ENCODE measurements at regions not wholly inside any gene's neighbourhood (a gene's known extent, or its start where the extent isn't known, plus 50 kb on each side); places are given as distances from the start of the nearest gene placed in this dataset.

DNA sequence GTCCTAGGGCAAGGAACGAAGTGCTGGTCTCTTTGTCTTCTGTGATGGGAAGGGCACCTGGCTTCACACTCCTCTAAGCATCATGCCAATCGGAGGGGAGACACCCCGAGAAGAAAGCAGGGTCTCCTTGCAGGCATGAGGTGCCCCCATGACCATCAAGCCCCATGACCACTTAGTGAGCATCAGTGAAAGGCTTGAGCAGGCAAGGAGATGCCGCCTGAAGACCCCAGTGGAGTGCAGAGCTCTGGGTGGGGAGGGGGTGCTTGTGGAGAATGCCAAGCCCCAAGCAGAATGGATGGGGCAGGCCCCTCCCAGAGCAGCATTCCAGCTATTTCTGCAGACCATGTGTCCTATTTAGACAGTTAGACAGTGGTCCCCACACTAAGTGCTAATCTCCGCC lies 232.7 kb upstream of the TNRC6C start:
- Histone ChIP-seq H3K36me3 (ENCODE audit: control insufficient read depth, insufficient read depth, low read length) (no peaks in the 10 kb centered on the region), H3K4me1 (ENCODE audit: control insufficient read depth, insufficient read depth, low read length) (0 out of 2 replicates have a peak, but pooled peaks cover 2% of the 10 kb centered on the region), H3K27me3 (ENCODE audit: control insufficient read depth, insufficient read depth, low read length) (no peaks in the 10 kb centered on the region), H3K4me3 (ENCODE audit: low read length) (no peak overlapping the region), H3K27ac (ENCODE audit: low read length) (no peak overlapping the region), H3K9me3 (ENCODE audit: control insufficient read depth, insufficient read depth, low read length) (no peaks in the 10 kb centered on the region)
- DNase-seq (ENCODE audit: low read depth, low spot score): no peak
- no CpG with 5 or more reads among the region's 5 CpGs for WGBS (ENCODE audit: insufficient coverage, insufficient read length)

DNA sequence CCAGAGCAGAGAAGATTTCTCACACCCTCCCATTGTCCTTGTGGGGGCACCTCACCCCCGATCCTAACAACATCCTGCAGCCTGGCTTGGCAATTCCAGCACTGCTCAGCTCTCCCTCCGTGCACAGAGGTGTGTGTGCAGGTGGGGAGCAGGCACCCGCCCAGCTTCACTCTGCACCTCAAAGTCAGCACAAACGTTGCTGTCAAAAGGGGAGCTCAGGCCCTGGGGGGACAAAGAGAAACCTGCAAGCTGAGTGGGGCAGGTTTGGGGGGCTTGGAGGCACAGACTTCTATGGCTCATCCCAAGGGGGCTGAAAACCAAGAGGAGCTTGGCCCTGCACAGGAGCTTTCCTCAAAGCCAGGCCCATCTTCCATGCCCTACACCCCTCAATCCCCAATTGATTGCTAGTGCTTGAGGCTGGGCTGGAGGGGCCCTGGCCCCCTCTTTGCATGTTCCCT lies 231.9 kb upstream of the TNRC6C start:
- DNase-seq (ENCODE audit: low read depth, low spot score): no peak
- 0 out of 2 replicates have a peak, but pooled peaks cover 2% of the 10 kb centered on the region for H3K4me1 ChIP-seq (ENCODE audit: control insufficient read depth, insufficient read depth, low read length)
- H3K4me3 ChIP-seq (ENCODE audit: low read length): no peak overlapping the region
- H3K27me3 ChIP-seq (ENCODE audit: control insufficient read depth, insufficient read depth, low read length): no peaks in the 10 kb centered on the region
- H3K27ac ChIP-seq (ENCODE audit: low read length): no peak overlapping the region
- no peaks in the 10 kb centered on the region for H3K9me3 ChIP-seq (ENCODE audit: control insufficient read depth, insufficient read depth, low read length)
- no CpG with 5 or more reads among the region's 4 CpGs for WGBS (ENCODE audit: insufficient coverage, insufficient read length)
- no peaks in the 10 kb centered on the region for H3K36me3 ChIP-seq (ENCODE audit: control insufficient read depth, insufficient read depth, low read length)

DNA sequence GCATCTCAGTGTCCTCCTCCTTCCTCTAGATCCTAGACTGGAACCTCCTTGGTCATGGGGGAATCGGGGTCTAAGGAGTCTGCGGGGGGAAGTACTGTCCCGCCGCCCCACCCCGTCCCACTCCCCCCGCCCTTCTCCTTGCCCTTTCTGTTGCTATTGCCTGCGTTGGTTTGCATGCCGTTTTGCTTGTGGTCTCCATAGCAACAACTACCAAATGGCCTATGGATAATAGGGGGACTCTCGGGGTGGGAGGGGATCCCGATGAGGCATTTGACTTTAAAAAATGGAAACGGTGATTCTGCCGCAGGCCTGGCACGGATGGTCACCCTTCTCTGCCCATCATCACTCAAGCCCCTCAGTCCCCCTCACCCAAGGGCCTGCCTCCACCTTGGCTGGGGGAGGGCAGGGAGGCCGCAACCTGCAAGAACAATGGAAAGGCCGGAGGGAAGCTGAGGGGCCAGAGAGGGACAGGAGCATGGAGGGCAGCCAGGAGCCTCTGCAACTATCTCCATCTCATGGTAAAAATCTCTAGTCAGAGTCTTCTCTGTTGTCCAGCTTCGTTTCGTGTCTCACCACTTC lies 231.4 kb upstream of the TNRC6C start:
- Histone ChIP-seq H3K36me3 (ENCODE audit: control insufficient read depth, insufficient read depth, low read length) (no peaks in the 10 kb centered on the region), H3K27ac (ENCODE audit: low read length) (no peak overlapping the region), H3K27me3 (ENCODE audit: control insufficient read depth, insufficient read depth, low read length) (no peaks in the 10 kb centered on the region), H3K9me3 (ENCODE audit: control insufficient read depth, insufficient read depth, low read length) (no peaks in the 10 kb centered on the region), H3K4me3 (ENCODE audit: low read length) (no peak overlapping the region), H3K4me1 (ENCODE audit: control insufficient read depth, insufficient read depth, low read length) (no peaks in the 10 kb centered on the region)
- no peak for DNase-seq (ENCODE audit: low read depth, low spot score)
- no CpG with 5 or more reads among the region's 17 CpGs for WGBS (ENCODE audit: insufficient coverage, insufficient read length)

GRCh38 chr17:77728474-77728795 lies 230.1 kb upstream of the TNRC6C start:
- no peak for DNase-seq (ENCODE audit: low read depth, low spot score)
- peaks cover 2% of the 10 kb centered on the region; the same call in 1 of the 2 replicates for H3K9me3 ChIP-seq (ENCODE audit: control insufficient read depth, insufficient read depth, low read length)
- H3K36me3 ChIP-seq (ENCODE audit: control insufficient read depth, insufficient read depth, low read length): no peaks in the 10 kb centered on the region
- H3K4me1 ChIP-seq (ENCODE audit: control insufficient read depth, insufficient read depth, low read length): no peaks in the 10 kb centered on the region
- H3K27ac ChIP-seq (ENCODE audit: low read length): no peak overlapping the region
- H3K27me3 ChIP-seq (ENCODE audit: control insufficient read depth, insufficient read depth, low read length): no peaks in the 10 kb centered on the region
- H3K4me3 ChIP-seq (ENCODE audit: low read length): no peak overlapping the region
- no CpG with 5 or more reads among the region's 2 CpGs for WGBS (ENCODE audit: insufficient coverage, insufficient read length)

- H3K9me3 ChIP-seq (ENCODE audit: control insufficient read depth, insufficient read depth, low read length): peaks cover 2% of the 10 kb centered on the region; the same call in 1 of the 2 replicates
- no peak overlapping the region for H3K27ac ChIP-seq (ENCODE audit: low read length)
- H3K36me3 ChIP-seq (ENCODE audit: control insufficient read depth, insufficient read depth, low read length): no peaks in the 10 kb centered on the region
- no peaks in the 10 kb centered on the region for H3K27me3 ChIP-seq (ENCODE audit: control insufficient read depth, insufficient read depth, low read length)
- no peak for DNase-seq (ENCODE audit: low read depth, low spot score)
- H3K4me1 ChIP-seq (ENCODE audit: control insufficient read depth, insufficient read depth, low read length): no peaks in the 10 kb centered on the region
- WGBS (ENCODE audit: insufficient coverage, insufficient read length): no CpG with 5 or more reads among the region's 7 CpGs
- H3K4me3 ChIP-seq (ENCODE audit: low read length): no peak overlapping the region
Observed at GRCh38 chr17:77728871-77729270, 229.6 kb upstream of the TNRC6C start.

DNA sequence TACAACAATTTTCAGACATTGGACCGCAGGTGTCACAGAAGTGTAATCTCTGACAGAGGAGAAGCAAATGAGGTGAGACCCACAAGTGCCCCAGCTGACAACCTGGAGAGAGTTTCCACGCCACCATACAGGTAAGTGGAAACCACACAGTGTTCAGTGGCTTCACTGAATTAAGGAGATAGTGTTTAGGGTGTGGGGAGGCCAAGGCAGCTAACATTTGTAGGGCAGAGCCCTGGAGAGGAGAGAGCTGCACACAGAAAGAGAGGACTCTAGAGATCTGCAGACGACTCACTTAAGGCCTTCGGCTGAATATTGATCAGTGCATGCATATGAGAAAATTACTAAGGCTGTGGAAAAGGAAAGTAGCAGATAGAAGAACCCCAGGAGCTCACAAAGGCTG lies 228.9 kb upstream of the TNRC6C start:
- Histone ChIP-seq H3K4me1 (ENCODE audit: control insufficient read depth, insufficient read depth, low read length) (no peaks in the 10 kb centered on the region), H3K9me3 (ENCODE audit: control insufficient read depth, insufficient read depth, low read length) (peaks cover 2% of the 10 kb centered on the region; the same call in 1 of the 2 replicates), H3K36me3 (ENCODE audit: control insufficient read depth, insufficient read depth, low read length) (no peaks in the 10 kb centered on the region), H3K4me3 (ENCODE audit: low read length) (no peak overlapping the region), H3K27ac (ENCODE audit: low read length) (no peak overlapping the region), H3K27me3 (ENCODE audit: control insufficient read depth, insufficient read depth, low read length) (no peaks in the 10 kb centered on the region)
- no peak for DNase-seq (ENCODE audit: low read depth, low spot score)
- no CpG with 5 or more reads among the region's 4 CpGs for WGBS (ENCODE audit: insufficient coverage, insufficient read length)

GRCh38 chr17:77730376-77730775 lies 228.1 kb upstream of the TNRC6C start:
- no peak for DNase-seq (ENCODE audit: low read depth, low spot score)
- Histone ChIP-seq H3K9me3 (ENCODE audit: control insufficient read depth, insufficient read depth, low read length) (peaks cover 2% of the 10 kb centered on the region; the same call in 1 of the 2 replicates), H3K27me3 (ENCODE audit: control insufficient read depth, insufficient read depth, low read length) (no peaks in the 10 kb centered on the region), H3K36me3 (ENCODE audit: control insufficient read depth, insufficient read depth, low read length) (no peaks in the 10 kb centered on the region), H3K4me1 (ENCODE audit: control insufficient read depth, insufficient read depth, low read length) (peaks cover 4% of the 10 kb centered on the region), H3K27ac (ENCODE audit: low read length) (no peak overlapping the region), H3K4me3 (ENCODE audit: low read length) (no peak overlapping the region)

DNA sequence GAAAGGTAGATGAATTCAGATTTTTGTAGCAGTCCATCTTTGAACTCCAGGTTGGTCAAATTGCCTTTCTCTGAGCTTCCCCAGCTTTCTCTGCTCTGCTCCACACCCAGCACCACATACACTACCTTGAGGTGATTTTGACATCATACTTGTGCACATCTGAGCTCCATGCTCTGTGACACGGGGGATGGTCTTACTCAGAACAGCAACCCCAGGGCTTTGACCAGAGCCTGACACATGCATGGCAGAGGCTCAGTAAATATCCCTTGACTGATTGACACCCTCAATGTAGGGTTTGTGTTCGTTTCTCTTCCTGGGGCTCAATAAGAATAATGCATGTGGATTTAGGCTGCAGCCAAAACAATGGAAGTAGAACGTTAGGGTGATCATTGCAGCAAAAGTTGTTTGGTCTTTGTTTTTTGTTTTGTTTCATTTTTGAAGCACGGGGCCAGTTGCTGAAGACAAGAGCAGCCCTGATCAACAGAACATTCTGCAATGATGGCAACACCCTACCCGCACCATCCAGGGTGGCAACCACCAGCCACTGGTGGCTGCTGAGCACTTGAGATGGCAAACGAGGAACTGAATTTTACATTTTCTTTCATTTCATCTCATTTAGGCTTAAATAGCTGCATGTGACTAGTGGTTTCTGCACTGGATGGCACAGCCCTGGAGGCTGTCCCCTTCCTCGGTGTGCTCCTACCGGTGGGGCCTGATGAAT lies 224.8 kb upstream of the TNRC6C start:
- no CpG with 5 or more reads among the region's 8 CpGs for WGBS (ENCODE audit: insufficient coverage, insufficient read length)
- no peak overlapping the region for H3K27ac ChIP-seq (ENCODE audit: low read length)
- no peak for DNase-seq (ENCODE audit: low read depth, low spot score)
- peaks cover 8% of the 10 kb centered on the region for H3K4me1 ChIP-seq (ENCODE audit: control insufficient read depth, insufficient read depth, low read length)
- no peaks in the 10 kb centered on the region for H3K36me3 ChIP-seq (ENCODE audit: control insufficient read depth, insufficient read depth, low read length)
- peaks cover 2% of the 10 kb centered on the region; the same call in 1 of the 2 replicates for H3K27me3 ChIP-seq (ENCODE audit: control insufficient read depth, insufficient read depth, low read length)
- H3K9me3 ChIP-seq (ENCODE audit: control insufficient read depth, insufficient read depth, low read length): peaks cover 2% of the 10 kb centered on the region; the same call in 1 of the 2 replicates
- H3K4me3 ChIP-seq (ENCODE audit: low read length): no peak overlapping the region

GRCh38 chr17:77734371-77735080 lies 224.0 kb upstream of the TNRC6C start:
- no peak for DNase-seq (ENCODE audit: low read depth, low spot score)
- Histone ChIP-seq H3K27ac (ENCODE audit: low read length) (no peak overlapping the region), H3K27me3 (ENCODE audit: control insufficient read depth, insufficient read depth, low read length) (peaks cover 2% of the 10 kb centered on the region; the same call in 1 of the 2 replicates), H3K4me3 (ENCODE audit: low read length) (no peak overlapping the region), H3K4me1 (ENCODE audit: control insufficient read depth, insufficient read depth, low read length) (peaks cover 8% of the 10 kb centered on the region), H3K9me3 (ENCODE audit: control insufficient read depth, insufficient read depth, low read length) (peaks cover 2% of the 10 kb centered on the region; the same call in 1 of the 2 replicates), H3K36me3 (ENCODE audit: control insufficient read depth, insufficient read depth, low read length) (no peaks in the 10 kb centered on the region)
- WGBS (ENCODE audit: insufficient coverage, insufficient read length): no CpG with 5 or more reads among the region's 19 CpGs

GRCh38 chr17:77735081-77735565 lies 223.4 kb upstream of the TNRC6C start:
- Histone ChIP-seq H3K4me1 (ENCODE audit: control insufficient read depth, insufficient read depth, low read length) (peaks cover 8% of the 10 kb centered on the region), H3K36me3 (ENCODE audit: control insufficient read depth, insufficient read depth, low read length) (no peaks in the 10 kb centered on the region), H3K9me3 (ENCODE audit: control insufficient read depth, insufficient read depth, low read length) (peaks cover 2% of the 10 kb centered on the region; the same call in 1 of the 2 replicates), H3K4me3 (ENCODE audit: low read length) (no peak overlapping the region), H3K27me3 (ENCODE audit: control insufficient read depth, insufficient read depth, low read length) (peaks cover 2% of the 10 kb centered on the region; the same call in 1 of the 2 replicates), H3K27ac (ENCODE audit: low read length) (no peak overlapping the region)
- WGBS (ENCODE audit: insufficient coverage, insufficient read length): no CpG with 5 or more reads among the region's 10 CpGs
- no peak for DNase-seq (ENCODE audit: low read depth, low spot score)

All from iPS DF 6.9 (cell line).